H1 (cell line): ENCODE measurements at regions not wholly inside any gene's neighbourhood (a gene's known extent, or its start where the extent isn't known, plus 50 kb on each side); places are given as distances from the start of the nearest gene placed in this dataset.

Source experiments
- CHD1 ChIP-seq: IDR thresholded peaks from 2 replicates; pipeline ENCODE4 v1.6.1; 2012; ENCODE audit warnings: low read depth, low read length, improper control_type of control experiment
- EGR1 ChIP-seq: IDR thresholded peaks from 2 replicates; pipeline ENCODE4 v1.6.1; 2011; ENCODE audit warnings: low read depth, low read length, borderline replicate concordance
- GTF2F1 ChIP-seq: IDR thresholded peaks from 2 replicates; pipeline ENCODE4 v1.6.1; 2012; ENCODE audit warnings: low read depth, low read length, improper control_type of control experiment, borderline replicate concordance
- JUN ChIP-seq: IDR thresholded peaks from 2 replicates; pipeline ENCODE4 v1.6.1; 2011; ENCODE audit warnings: low read depth, mild to moderate bottlenecking, improper control_type of control experiment, low read length
- MAFK ChIP-seq: IDR thresholded peaks from 2 replicates; pipeline ENCODE4 v1.6.1; 2012; ENCODE audit warnings: low read depth, mild to moderate bottlenecking, improper control_type of control experiment, low read length
- NANOG ChIP-seq: IDR thresholded peaks from 2 replicates; pipeline ENCODE4 v1.6.1; 2011; ENCODE audit warnings: low read length, low read depth, mild to moderate bottlenecking, inconsistent platforms; ENCODE audit not compliant: insufficient read depth, poor library complexity, severe bottlenecking
- PHF8 ChIP-seq: fragments of 200-600 bp; sonication (generic); conservative IDR thresholded peaks from 2 replicates; pipeline ENCODE4 v1.7.1; 2012; ENCODE audit warnings: low read depth, mild to moderate bottlenecking, inconsistent platforms, low read length, moderate library complexity
- SIN3A ChIP-seq, 2 experiments: IDR thresholded peaks in 1 of 2; conservative IDR thresholded peaks in 1 of 2; 2 replicates each; pipeline ENCODE4 v1.6.1; 2011 to 2012; ENCODE audit warnings: low read length in 2 of 2, improper control_type of control experiment in 1 of 2, low read depth in 1 of 2, mild to moderate bottlenecking in 1 of 2
- SP2 ChIP-seq: IDR thresholded peaks from 2 replicates; pipeline ENCODE4 v1.6.1; 2012; ENCODE audit warnings: mild to moderate bottlenecking, low read length, inconsistent platforms
- TEAD4 ChIP-seq: IDR thresholded peaks from 2 replicates; pipeline ENCODE4 v1.6.1; 2012; ENCODE audit warnings: low read depth, low read length, inconsistent platforms, mixed read lengths
- ZNF274 ChIP-seq: IDR thresholded peaks from 2 replicates; pipeline ENCODE4 v1.7.0; 2012; ENCODE audit warnings: low read length, borderline replicate concordance; ENCODE audit errors: extremely low read depth
- TF ChIP-seq, protein P1 (sequence below): fragments of 300-600 bp; sonication (generic); IDR thresholded peaks from 2 replicates; pipeline ENCODE4 v1.7.1; 2012; ENCODE audit warnings: low read length, moderate library complexity, mild to moderate bottlenecking, inconsistent platforms; ENCODE audit not compliant: insufficient replicate concordance

GRCh38 chr13:58767566-58767965 lies 1136.0 kb downstream of the PCDH17 start (continued):
- TF ChIP-seq, protein P1, sequence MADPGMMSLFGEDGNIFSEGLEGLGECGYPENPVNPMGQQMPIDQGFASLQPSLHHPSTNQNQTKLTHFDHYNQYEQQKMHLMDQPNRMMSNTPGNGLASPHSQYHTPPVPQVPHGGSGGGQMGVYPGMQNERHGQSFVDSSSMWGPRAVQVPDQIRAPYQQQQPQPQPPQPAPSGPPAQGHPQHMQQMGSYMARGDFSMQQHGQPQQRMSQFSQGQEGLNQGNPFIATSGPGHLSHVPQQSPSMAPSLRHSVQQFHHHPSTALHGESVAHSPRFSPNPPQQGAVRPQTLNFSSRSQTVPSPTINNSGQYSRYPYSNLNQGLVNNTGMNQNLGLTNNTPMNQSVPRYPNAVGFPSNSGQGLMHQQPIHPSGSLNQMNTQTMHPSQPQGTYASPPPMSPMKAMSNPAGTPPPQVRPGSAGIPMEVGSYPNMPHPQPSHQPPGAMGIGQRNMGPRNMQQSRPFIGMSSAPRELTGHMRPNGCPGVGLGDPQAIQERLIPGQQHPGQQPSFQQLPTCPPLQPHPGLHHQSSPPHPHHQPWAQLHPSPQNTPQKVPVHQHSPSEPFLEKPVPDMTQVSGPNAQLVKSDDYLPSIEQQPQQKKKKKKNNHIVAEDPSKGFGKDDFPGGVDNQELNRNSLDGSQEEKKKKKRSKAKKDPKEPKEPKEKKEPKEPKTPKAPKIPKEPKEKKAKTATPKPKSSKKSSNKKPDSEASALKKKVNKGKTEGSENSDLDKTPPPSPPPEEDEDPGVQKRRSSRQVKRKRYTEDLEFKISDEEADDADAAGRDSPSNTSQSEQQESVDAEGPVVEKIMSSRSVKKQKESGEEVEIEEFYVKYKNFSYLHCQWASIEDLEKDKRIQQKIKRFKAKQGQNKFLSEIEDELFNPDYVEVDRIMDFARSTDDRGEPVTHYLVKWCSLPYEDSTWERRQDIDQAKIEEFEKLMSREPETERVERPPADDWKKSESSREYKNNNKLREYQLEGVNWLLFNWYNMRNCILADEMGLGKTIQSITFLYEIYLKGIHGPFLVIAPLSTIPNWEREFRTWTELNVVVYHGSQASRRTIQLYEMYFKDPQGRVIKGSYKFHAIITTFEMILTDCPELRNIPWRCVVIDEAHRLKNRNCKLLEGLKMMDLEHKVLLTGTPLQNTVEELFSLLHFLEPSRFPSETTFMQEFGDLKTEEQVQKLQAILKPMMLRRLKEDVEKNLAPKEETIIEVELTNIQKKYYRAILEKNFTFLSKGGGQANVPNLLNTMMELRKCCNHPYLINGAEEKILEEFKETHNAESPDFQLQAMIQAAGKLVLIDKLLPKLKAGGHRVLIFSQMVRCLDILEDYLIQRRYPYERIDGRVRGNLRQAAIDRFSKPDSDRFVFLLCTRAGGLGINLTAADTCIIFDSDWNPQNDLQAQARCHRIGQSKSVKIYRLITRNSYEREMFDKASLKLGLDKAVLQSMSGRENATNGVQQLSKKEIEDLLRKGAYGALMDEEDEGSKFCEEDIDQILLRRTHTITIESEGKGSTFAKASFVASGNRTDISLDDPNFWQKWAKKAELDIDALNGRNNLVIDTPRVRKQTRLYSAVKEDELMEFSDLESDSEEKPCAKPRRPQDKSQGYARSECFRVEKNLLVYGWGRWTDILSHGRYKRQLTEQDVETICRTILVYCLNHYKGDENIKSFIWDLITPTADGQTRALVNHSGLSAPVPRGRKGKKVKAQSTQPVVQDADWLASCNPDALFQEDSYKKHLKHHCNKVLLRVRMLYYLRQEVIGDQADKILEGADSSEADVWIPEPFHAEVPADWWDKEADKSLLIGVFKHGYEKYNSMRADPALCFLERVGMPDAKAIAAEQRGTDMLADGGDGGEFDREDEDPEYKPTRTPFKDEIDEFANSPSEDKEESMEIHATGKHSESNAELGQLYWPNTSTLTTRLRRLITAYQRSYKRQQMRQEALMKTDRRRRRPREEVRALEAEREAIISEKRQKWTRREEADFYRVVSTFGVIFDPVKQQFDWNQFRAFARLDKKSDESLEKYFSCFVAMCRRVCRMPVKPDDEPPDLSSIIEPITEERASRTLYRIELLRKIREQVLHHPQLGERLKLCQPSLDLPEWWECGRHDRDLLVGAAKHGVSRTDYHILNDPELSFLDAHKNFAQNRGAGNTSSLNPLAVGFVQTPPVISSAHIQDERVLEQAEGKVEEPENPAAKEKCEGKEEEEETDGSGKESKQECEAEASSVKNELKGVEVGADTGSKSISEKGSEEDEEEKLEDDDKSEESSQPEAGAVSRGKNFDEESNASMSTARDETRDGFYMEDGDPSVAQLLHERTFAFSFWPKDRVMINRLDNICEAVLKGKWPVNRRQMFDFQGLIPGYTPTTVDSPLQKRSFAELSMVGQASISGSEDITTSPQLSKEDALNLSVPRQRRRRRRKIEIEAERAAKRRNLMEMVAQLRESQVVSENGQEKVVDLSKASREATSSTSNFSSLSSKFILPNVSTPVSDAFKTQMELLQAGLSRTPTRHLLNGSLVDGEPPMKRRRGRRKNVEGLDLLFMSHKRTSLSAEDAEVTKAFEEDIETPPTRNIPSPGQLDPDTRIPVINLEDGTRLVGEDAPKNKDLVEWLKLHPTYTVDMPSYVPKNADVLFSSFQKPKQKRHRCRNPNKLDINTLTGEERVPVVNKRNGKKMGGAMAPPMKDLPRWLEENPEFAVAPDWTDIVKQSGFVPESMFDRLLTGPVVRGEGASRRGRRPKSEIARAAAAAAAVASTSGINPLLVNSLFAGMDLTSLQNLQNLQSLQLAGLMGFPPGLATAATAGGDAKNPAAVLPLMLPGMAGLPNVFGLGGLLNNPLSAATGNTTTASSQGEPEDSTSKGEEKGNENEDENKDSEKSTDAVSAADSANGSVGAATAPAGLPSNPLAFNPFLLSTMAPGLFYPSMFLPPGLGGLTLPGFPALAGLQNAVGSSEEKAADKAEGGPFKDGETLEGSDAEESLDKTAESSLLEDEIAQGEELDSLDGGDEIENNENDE, result no peak
- TF ChIP-seq CHD1 (no peak), GTF2F1 (no peak), EGR1 (no peak), SIN3A (conservative IDR thresholded peaks at IDR 0.05 in 1 of 2, IDR thresholded peaks at IDR 0.05 in 1 of 2; ENCODE audit: low read depth in 1 of 2, low read length in 2 of 2) (no peak), NANOG (no peak), MAFK (no peak), PHF8 (no peak), JUN (no peak), TEAD4 (no peak), SP2 (no peak), ZNF274 (no peak)
